ENCODE measurements at regions not wholly inside any gene's neighbourhood (a gene's known extent, or its start where the extent isn't known, plus 50 kb on each side); places are given as distances from the start of the nearest gene placed in this dataset.
A peak's percentile ranks its signal among the peaks of the same experiment; 100 is the strongest.

DNA sequence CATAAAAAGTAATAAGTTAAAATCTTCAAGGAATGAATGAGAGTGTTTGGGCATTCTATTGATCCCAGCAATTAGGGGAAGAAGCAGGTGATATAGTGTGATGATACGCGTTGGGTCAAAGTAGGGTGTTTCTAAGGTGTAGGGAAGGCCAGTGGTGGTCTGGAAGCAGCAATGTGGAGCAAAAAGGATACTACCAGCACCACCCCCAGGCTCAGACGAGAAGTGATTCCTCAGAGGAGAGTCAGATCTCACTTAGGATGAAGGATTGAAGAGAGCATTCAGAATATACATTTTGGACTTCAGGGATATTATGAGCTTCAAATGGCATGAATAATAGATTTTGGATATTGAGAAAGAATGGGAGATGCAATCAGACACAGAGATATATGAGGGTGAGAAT is 497.6 kb downstream of the RMST start (continued):
- TF ChIP-seq MIER1 (IDR thresholded peaks at IDR 0.05; ENCODE audit: low read depth) (no peak), TBL1XR1 (IDR thresholded peaks at IDR 0.05; ENCODE audit: low read length in 2 of 2) (no peak), TAF7 (tag; IDR thresholded peaks at IDR 0.05) (no peak), ZNF263 (CRISPR knock-in tag; IDR thresholded peaks at IDR 0.05; ENCODE audit: borderline replicate concordance) (no peak)
- TF ChIP-seq, protein P1, sequence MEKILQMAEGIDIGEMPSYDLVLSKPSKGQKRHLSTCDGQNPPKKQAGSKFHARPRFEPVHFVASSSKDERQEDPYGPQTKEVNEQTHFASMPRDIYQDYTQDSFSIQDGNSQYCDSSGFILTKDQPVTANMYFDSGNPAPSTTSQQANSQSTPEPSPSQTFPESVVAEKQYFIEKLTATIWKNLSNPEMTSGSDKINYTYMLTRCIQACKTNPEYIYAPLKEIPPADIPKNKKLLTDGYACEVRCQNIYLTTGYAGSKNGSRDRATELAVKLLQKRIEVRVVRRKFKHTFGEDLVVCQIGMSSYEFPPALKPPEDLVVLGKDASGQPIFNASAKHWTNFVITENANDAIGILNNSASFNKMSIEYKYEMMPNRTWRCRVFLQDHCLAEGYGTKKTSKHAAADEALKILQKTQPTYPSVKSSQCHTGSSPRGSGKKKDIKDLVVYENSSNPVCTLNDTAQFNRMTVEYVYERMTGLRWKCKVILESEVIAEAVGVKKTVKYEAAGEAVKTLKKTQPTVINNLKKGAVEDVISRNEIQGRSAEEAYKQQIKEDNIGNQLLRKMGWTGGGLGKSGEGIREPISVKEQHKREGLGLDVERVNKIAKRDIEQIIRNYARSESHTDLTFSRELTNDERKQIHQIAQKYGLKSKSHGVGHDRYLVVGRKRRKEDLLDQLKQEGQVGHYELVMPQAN (IDR thresholded peaks at IDR 0.05; ENCODE audit: borderline replicate concordance): no peak
- TF ChIP-seq, protein P2, sequence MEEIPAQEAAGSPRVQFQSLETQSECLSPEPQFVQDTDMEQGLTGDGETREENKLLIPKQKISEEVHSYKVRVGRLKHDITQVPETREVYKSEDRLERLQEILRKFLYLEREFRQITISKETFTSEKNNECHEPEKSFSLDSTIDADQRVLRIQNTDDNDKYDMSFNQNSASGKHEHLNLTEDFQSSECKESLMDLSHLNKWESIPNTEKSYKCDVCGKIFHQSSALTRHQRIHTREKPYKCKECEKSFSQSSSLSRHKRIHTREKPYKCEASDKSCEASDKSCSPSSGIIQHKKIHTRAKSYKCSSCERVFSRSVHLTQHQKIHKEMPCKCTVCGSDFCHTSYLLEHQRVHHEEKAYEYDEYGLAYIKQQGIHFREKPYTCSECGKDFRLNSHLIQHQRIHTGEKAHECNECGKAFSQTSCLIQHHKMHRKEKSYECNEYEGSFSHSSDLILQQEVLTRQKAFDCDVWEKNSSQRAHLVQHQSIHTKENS (CRISPR knock-in tag; IDR thresholded peaks at IDR 0.05): no peak

DNA sequence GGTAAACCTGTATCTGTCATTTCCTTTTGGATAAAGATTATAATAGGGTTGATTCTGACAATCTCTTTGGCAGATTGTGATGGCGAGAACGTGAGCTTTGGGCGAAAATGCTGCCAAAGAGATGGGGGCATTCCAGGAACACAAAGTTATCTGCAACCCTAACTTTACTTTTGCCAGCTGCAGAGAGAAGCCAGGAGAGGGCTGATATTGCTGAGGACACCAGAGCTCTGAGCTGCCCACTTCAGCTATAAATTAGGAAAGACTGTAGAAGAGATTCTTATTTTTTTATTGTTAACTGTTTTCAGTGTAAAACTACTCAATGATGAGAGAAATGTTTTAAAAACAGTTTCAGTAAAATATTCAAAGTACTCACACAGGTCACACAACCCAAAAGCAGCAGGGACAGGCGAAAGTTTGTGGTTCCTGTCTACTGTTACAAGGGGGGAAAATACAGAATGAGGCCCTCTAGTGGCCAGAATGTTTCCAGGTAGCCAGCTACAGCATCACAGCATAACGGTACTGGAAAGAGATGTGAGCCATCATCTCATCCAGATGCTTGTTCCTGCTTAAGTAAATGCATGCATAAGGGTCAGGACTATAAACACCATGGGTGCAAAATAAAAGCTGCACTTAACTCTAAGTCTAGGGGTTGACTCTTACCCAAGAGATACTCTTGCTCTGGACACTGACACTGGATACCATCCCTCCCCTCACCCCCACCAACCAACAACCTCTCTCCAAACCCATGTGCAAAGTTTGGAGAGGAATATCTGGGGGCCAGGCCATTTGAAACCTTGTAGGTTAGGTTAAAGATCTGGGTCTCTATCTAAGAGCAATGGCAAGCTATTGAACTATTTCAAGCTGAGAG is 498.4 kb downstream of the RMST start:
- Histone ChIP-seq H3K9ac (ENCODE audit: insufficient read depth in 1 of 2, low read depth in 2 of 2, low read length in 2 of 2) (no peak overlapping the region), H2AFZ (ENCODE audit: low read depth, low read length) (no peak overlapping the region), H3K9me1 (ENCODE audit: control insufficient read depth, insufficient read depth, low read length) (no peaks in the 10 kb centered on the region), H3K36me3 (ENCODE audit: control insufficient read depth, insufficient read depth, low read length) (no peaks in the 10 kb centered on the region), H3K9me3 (replicated peaks; ENCODE audit: control insufficient read depth, insufficient read depth, low read depth, low read length) (no peaks in the 10 kb centered on the region; the same call in 1 of the 2 replicates), H3K4me1 (replicated peaks in 1 of 2; ENCODE audit: control insufficient read depth in 2 of 2, insufficient read depth in 2 of 2, low read length in 2 of 2) (no peaks in the 10 kb centered on the region), H3K27me3 (ENCODE audit: control insufficient read depth in 2 of 2, insufficient read depth in 2 of 2, low read length in 2 of 2) (no peaks in the 10 kb centered on the region), H3K79me2 (ENCODE audit: control insufficient read depth, insufficient read depth, low read length) (no peaks in the 10 kb centered on the region), H3K4me2 (ENCODE audit: insufficient read depth, low read length) (no peak overlapping the region), H3K27ac (ENCODE audit: extremely low read depth, low read depth, low read length) (no peak overlapping the region), H3K4me3 (no peak overlapping the region), H4K20me1 (replicated peaks; ENCODE audit: control insufficient read depth, insufficient read depth, low read length) (no peaks in the 10 kb centered on the region)
- TF ChIP-seq, protein P3, sequence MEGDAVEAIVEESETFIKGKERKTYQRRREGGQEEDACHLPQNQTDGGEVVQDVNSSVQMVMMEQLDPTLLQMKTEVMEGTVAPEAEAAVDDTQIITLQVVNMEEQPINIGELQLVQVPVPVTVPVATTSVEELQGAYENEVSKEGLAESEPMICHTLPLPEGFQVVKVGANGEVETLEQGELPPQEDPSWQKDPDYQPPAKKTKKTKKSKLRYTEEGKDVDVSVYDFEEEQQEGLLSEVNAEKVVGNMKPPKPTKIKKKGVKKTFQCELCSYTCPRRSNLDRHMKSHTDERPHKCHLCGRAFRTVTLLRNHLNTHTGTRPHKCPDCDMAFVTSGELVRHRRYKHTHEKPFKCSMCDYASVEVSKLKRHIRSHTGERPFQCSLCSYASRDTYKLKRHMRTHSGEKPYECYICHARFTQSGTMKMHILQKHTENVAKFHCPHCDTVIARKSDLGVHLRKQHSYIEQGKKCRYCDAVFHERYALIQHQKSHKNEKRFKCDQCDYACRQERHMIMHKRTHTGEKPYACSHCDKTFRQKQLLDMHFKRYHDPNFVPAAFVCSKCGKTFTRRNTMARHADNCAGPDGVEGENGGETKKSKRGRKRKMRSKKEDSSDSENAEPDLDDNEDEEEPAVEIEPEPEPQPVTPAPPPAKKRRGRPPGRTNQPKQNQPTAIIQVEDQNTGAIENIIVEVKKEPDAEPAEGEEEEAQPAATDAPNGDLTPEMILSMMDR (IDR thresholded peaks at IDR 0.05 in 2 of 3, conservative IDR thresholded peaks at IDR 0.05 in 1 of 3; ENCODE audit: insufficient read depth in 2 of 3, low read depth in 1 of 3, low read length in 3 of 3): peak; percentile 20 to 42 (median 39); a peak in 4 of 6 replicates
- TF ChIP-seq POLR3A (IDR thresholded peaks at IDR 0.05; ENCODE audit: borderline replicate concordance, extremely low read depth, insufficient read depth, insufficient read length): no peak
- ATAC-seq (peak; percentile 51; the same call in 2 of the 3 replicates), DNase-seq (ENCODE audit: extremely low read depth in 1 of 4, low spot score in 3 of 4) (peak; percentile 6 to 29 (median 20)), FAIRE-seq (no peak)
- intact Hi-C loops (cut with micrococcal nuclease) (no loop called here), in situ Hi-C loops (cut with MboI) (no loop called here)
- ChIA-PET POLR2A (no interaction called here), CTCF (ENCODE audit: low intra/inter-chr PET ratio) (interaction anchor here (0.5 kb wide), 1 partner anchor 974 kb away, joined by 4 read pairs; no protein-coding TSS in a partner anchor)
- WGBS (ENCODE audit: insufficient coverage, low coverage, missing lambda C conversion rate): 0% methylated on average over 5 of the region's 5 CpGs
- BruUV-seq (replicated peaks): no TSS peak

Measured in K562 (cell line).